ENCODE measurements at regions not wholly inside any gene's neighbourhood (a gene's known extent, or its start where the extent isn't known, plus 50 kb on each side); places are given as distances from the start of the nearest gene placed in this dataset.

- H3K4me3 Mint-ChIP-seq (ENCODE audit: low read depth), result no peak overlapping the region
- peaks cover 5% of the 10 kb centered on the region for H3K4me1 Mint-ChIP-seq (ENCODE audit: low read depth)
- no peak for DNase-seq (ENCODE audit: low spot score, unreplicated experiment)
- no peaks in the 10 kb centered on the region for H3K9me3 Mint-ChIP-seq (ENCODE audit: low read depth)
- TF ChIP-seq CTCF (IDR thresholded peaks at IDR 0.05; ENCODE audit: unreplicated experiment), result no peak
- no peaks in the 10 kb centered on the region for H3K36me3 Mint-ChIP-seq (ENCODE audit: insufficient read depth)
- H3K27me3 Mint-ChIP-seq, result no peaks in the 10 kb centered on the region
- no peak overlapping the region for H3K27ac Mint-ChIP-seq
These were observed 564.0 kb downstream of the TRHDE start for GRCh38 chr12:72836194-72836593.

- H3K4me1 Mint-ChIP-seq (ENCODE audit: low read depth), result peaks cover 2% of the 10 kb centered on the region
- no peak for TF ChIP-seq CTCF (IDR thresholded peaks at IDR 0.05; ENCODE audit: unreplicated experiment)
- H3K9me3 Mint-ChIP-seq (ENCODE audit: low read depth), result peaks cover 31% of the 10 kb centered on the region
- H3K4me3 Mint-ChIP-seq (ENCODE audit: low read depth), result no peak overlapping the region
- H3K27me3 Mint-ChIP-seq, result no peaks in the 10 kb centered on the region
- no peaks in the 10 kb centered on the region for H3K36me3 Mint-ChIP-seq (ENCODE audit: insufficient read depth)
- no peak overlapping the region for H3K27ac Mint-ChIP-seq
- DNase-seq (ENCODE audit: low spot score, unreplicated experiment), result no peak
These were observed 567.5 kb downstream of the TRHDE start for GRCh38 chr12:72839696-72840095.

GRCh38 chr12:72863671-72864070, 591.5 kb downstream of the TRHDE start:
- DNase-seq (ENCODE audit: low spot score, unreplicated experiment), result no peak
- Mint-ChIP-seq H3K4me3 (ENCODE audit: low read depth) (no peak overlapping the region), H3K9me3 (ENCODE audit: low read depth) (no peaks in the 10 kb centered on the region), H3K27ac (no peak overlapping the region), H3K27me3 (no peaks in the 10 kb centered on the region), H3K4me1 (ENCODE audit: low read depth) (no peaks in the 10 kb centered on the region), H3K36me3 (ENCODE audit: insufficient read depth) (no peaks in the 10 kb centered on the region)
- no peak for TF ChIP-seq CTCF (IDR thresholded peaks at IDR 0.05; ENCODE audit: unreplicated experiment)

- no peaks in the 10 kb centered on the region for H3K9me3 Mint-ChIP-seq (ENCODE audit: low read depth)
- H3K4me1 Mint-ChIP-seq (ENCODE audit: low read depth), result no peaks in the 10 kb centered on the region
- no peaks in the 10 kb centered on the region for H3K36me3 Mint-ChIP-seq (ENCODE audit: insufficient read depth)
- TF ChIP-seq CTCF (IDR thresholded peaks at IDR 0.05; ENCODE audit: unreplicated experiment), result no peak
- H3K27me3 Mint-ChIP-seq, result no peaks in the 10 kb centered on the region
- H3K27ac Mint-ChIP-seq, result no peak overlapping the region
- no peak overlapping the region for H3K4me3 Mint-ChIP-seq (ENCODE audit: low read depth)
- DNase-seq (ENCODE audit: low spot score, unreplicated experiment), result no peak
These were observed 593.8 kb downstream of the TRHDE start for GRCh38 chr12:72865921-72866320.

- no peak for TF ChIP-seq CTCF (IDR thresholded peaks at IDR 0.05; ENCODE audit: unreplicated experiment)
- Mint-ChIP-seq H3K27ac (no peak overlapping the region), H3K9me3 (ENCODE audit: low read depth) (no peaks in the 10 kb centered on the region), H3K4me1 (ENCODE audit: low read depth) (peaks cover 2% of the 10 kb centered on the region), H3K36me3 (ENCODE audit: insufficient read depth) (no peaks in the 10 kb centered on the region), H3K4me3 (ENCODE audit: low read depth) (no peak overlapping the region), H3K27me3 (no peaks in the 10 kb centered on the region)
- no peak for DNase-seq (ENCODE audit: low spot score, unreplicated experiment)
These were observed 596.9 kb downstream of the TRHDE start for GRCh38 chr12:72869024-72869423.

All from progenitor cell of endocrine pancreas (in vitro differentiated cells).